A673 (cell line): ENCODE measurements at regions not wholly inside any gene's neighbourhood (a gene's known extent, or its start where the extent isn't known, plus 50 kb on each side); places are given as distances from the start of the nearest gene placed in this dataset.

Source experiments
- BruUV-seq: library from RNA; stranded (reverse); fragments of 400-500 nt; replicated peaks from 2 replicates; lab custom pipeline; 2021; lab: Mats Ljungman, UMichigan
- CTCF ChIA-PET: fragments of 300-600 bp; sonication (Branson Sonifier 250); formaldehyde crosslinking; loops from one replicate; lab custom pipeline; 2022; ENCODE audit warnings: antibody characterized with exemption; lab: Charles Lee
- POLR2A ChIA-PET: fragments of 300-600 bp; sonication (Branson Sonifier 250); formaldehyde crosslinking; loops from one replicate; lab custom pipeline; 2022; ENCODE audit warnings: antibody characterized with exemption; ENCODE audit not compliant: low non-redundant PET; lab: Charles Lee
- DNase-seq: peaks from one replicate; pipeline ENCODE4 v3.0.0-alpha.2; 2015; ENCODE audit warnings: low spot score
- H3K27ac ChIP-seq: fragments of 200-600 bp; sonication (generic); 2 replicates; pipeline ENCODE4 v1.5.1; 2016; ENCODE audit warnings: mixed run types, low read depth, mild to moderate bottlenecking, mixed read lengths, antibody characterized with exemption, low read length; ENCODE audit not compliant: poor library complexity, severe bottlenecking
- H3K27me3 ChIP-seq: fragments of 200-600 bp; sonication (generic); replicated peaks from 2 replicates; pipeline ENCODE4 v1.6.1; 2017; ENCODE audit warnings: mixed run types, low read depth, mild to moderate bottlenecking, mixed read lengths, antibody characterized with exemption, low read length; ENCODE audit not compliant: insufficient read depth, poor library complexity
- H3K36me3 ChIP-seq: fragments of 200-600 bp; sonication (generic); 2 replicates; pipeline ENCODE4 v1.6.1; 2016; ENCODE audit warnings: mixed run types, mild to moderate bottlenecking, mixed read lengths, antibody characterized with exemption, low read length; ENCODE audit not compliant: insufficient read depth, poor library complexity, severe bottlenecking
- H3K4me1 ChIP-seq: fragments of 200-600 bp; sonication (generic); 2 replicates; pipeline ENCODE4 v1.6.1; 2017; ENCODE audit warnings: mixed run types, mild to moderate bottlenecking, mixed read lengths, antibody characterized with exemption, low read length; ENCODE audit not compliant: insufficient read depth, poor library complexity, severe bottlenecking
- H3K4me3 ChIP-seq: fragments of 200-600 bp; sonication (generic); 2 replicates; pipeline ENCODE4 v1.5.1; 2016; ENCODE audit warnings: low read depth, mixed run types, mild to moderate bottlenecking, mixed read lengths, low read length; ENCODE audit not compliant: poor library complexity, severe bottlenecking
- H3K9me3 ChIP-seq: fragments of 200-600 bp; sonication (generic); 2 replicates; pipeline ENCODE4 v1.6.1; 2016; ENCODE audit warnings: mixed run types, low read depth, mild to moderate bottlenecking, mixed read lengths, antibody characterized with exemption, low read length; ENCODE audit not compliant: poor library complexity, severe bottlenecking
- EZH2 ChIP-seq: fragments of 200-600 bp; sonication (generic); IDR thresholded peaks from 2 replicates; pipeline ENCODE4 v1.6.1; 2017; ENCODE audit warnings: borderline replicate concordance, low read depth, mild to moderate bottlenecking, mixed read lengths, antibody characterized with exemption, low read length; ENCODE audit not compliant: poor library complexity, severe bottlenecking
- intact Hi-C: fragments of 100-400 bp; cut with micrococcal nuclease; formaldehyde crosslinking; loops from one replicate; pipeline ENCODE4 v1.10.0; 2022; ENCODE audit not compliant: unreplicated experiment
- TF ChIP-seq, protein P1 (sequence below): fragments of 300-800, 200-600 bp; sonication (generic); conservative IDR thresholded peaks from 2 replicates; pipeline ENCODE4 v1.5.1; 2017; ENCODE audit warnings: low read depth, mild to moderate bottlenecking, antibody characterized with exemption, low read length, moderate library complexity, mixed read lengths

DNA sequence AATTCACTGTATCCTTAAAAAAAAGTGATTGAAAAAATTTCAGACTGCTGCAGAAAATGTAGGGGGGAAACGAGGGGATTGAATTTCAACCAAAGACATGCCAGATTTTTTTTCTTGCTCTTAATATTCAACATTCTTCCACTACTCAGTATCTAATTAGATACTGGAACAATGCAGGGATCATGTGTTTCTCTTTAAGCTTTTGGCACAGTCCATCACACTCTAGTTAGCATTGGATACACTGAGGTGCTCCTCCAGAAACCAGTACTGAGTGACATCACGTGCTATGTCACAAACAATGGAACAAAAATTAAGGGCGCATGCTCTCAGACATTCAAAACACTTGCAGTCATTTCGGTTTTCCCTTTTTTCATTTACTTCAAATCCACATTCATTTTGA, 298.6 kb upstream of the PSMD7 start:
- DNase-seq: peak; percentile 2
- no peaks in the 10 kb centered on the region for H3K36me3 ChIP-seq
- intact Hi-C loops: no loop called here
- CTCF ChIA-PET: no interaction called here
- H3K27ac ChIP-seq: no peak overlapping the region
- peaks cover 4% of the 10 kb centered on the region for H3K27me3 ChIP-seq
- H3K4me3 ChIP-seq: no peak overlapping the region
- no TSS peak for BruUV-seq
- POLR2A ChIA-PET: no interaction called here
- no peak for TF ChIP-seq EZH2
- H3K9me3 ChIP-seq: no peaks in the 10 kb centered on the region
- no peaks in the 10 kb centered on the region for H3K4me1 ChIP-seq

DNA sequence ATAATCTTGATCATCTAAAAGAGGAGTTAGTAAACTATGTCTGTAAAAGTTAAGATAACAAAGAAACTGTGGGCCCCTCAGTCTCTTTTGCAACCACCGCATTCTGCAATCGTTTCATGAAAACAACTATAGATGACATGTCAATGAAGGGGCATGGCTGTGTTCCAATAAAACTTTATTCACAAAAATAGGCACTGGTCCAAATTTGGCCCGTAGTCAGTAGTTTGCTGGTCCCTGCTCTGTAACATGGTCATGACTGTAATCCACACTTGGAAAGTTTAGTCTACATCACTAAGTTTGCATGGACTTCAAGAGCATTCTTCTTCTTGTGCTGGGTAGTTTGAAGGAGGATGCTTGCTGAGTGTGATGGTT, 299.3 kb upstream of the PSMD7 start:
- Histone ChIP-seq H3K27me3 (peaks cover 10% of the 10 kb centered on the region), H3K4me1 (no peaks in the 10 kb centered on the region), H3K4me3 (no peak overlapping the region), H3K9me3 (no peaks in the 10 kb centered on the region), H3K36me3 (no peaks in the 10 kb centered on the region), H3K27ac (no peak overlapping the region)
- no TSS peak for BruUV-seq
- DNase-seq: no peak
- ChIA-PET CTCF (no interaction called here), POLR2A (no interaction called here)
- TF ChIP-seq, protein P1, sequence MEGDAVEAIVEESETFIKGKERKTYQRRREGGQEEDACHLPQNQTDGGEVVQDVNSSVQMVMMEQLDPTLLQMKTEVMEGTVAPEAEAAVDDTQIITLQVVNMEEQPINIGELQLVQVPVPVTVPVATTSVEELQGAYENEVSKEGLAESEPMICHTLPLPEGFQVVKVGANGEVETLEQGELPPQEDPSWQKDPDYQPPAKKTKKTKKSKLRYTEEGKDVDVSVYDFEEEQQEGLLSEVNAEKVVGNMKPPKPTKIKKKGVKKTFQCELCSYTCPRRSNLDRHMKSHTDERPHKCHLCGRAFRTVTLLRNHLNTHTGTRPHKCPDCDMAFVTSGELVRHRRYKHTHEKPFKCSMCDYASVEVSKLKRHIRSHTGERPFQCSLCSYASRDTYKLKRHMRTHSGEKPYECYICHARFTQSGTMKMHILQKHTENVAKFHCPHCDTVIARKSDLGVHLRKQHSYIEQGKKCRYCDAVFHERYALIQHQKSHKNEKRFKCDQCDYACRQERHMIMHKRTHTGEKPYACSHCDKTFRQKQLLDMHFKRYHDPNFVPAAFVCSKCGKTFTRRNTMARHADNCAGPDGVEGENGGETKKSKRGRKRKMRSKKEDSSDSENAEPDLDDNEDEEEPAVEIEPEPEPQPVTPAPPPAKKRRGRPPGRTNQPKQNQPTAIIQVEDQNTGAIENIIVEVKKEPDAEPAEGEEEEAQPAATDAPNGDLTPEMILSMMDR: no peak
- TF ChIP-seq EZH2: no peak
- intact Hi-C loops: no loop called here

DNA sequence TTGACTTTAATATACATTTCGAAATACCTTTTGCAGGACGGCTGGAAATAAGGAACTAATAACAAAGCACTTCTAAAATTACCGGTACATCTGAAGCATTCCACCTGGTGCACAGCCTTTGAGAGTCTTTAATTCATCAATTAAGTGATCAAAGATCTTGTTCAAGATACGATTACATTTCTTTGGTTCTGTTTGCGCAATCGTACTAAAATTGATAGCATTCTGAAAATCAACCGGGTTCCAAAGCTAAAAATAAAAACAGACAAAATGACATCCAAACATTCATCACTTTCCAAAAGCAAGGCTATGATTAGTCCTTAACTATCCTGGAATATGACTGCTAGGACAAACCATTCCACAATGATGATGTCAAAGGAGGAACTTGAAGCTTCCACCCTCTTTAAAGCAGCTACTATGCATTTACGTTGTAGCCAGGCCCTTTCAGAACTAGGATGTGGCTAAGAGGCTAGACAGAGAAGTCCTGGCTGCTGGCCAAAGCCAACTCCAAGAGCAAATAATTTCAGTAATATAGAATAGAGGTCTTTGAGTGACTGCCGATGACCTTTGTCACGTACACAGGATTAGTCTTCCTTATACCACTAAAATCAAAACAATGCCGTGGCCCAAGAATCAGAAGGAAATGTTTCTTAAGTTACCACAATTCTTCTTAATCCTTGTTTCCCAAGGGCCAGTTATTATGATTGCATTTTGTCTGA, 299.8 kb upstream of the PSMD7 start:
- no peak overlapping the region for H3K4me3 ChIP-seq
- BruUV-seq: no TSS peak
- POLR2A ChIA-PET: no interaction called here
- intact Hi-C loops: no loop called here
- no peak for DNase-seq
- CTCF ChIA-PET: no interaction called here
- H3K4me1 ChIP-seq: no peaks in the 10 kb centered on the region
- peaks cover 15% of the 10 kb centered on the region for H3K27me3 ChIP-seq
- TF ChIP-seq EZH2: no peak
- TF ChIP-seq, protein P1: no peak
- H3K27ac ChIP-seq: no peak overlapping the region
- H3K36me3 ChIP-seq: no peaks in the 10 kb centered on the region
- no peaks in the 10 kb centered on the region for H3K9me3 ChIP-seq

DNA sequence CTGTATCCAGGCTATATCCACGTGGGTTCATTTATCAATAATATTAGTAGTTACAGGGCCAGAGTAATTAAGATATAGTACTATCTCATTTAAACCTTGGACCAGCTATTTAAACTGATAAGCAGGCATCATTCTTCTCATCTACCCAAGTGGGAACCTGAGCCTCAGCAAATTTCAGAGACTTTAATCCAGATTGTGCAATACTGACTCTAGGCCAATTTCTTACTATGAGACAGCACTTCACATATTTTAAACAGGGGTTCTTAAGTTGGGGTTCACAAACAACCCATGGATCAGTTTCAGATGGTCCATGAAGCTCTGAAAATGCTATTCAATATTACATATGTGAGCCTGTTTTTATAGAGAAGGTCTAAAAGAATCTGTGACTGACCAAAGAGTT, 302.7 kb upstream of the PSMD7 start:
- no peak overlapping the region for H3K4me3 ChIP-seq
- TF ChIP-seq, protein P1: no peak
- TF ChIP-seq EZH2: no peak
- no peaks in the 10 kb centered on the region for H3K4me1 ChIP-seq
- no peaks in the 10 kb centered on the region for H3K9me3 ChIP-seq
- no peak overlapping the region for H3K27ac ChIP-seq
- no peaks in the 10 kb centered on the region for H3K36me3 ChIP-seq
- POLR2A ChIA-PET: no interaction called here
- intact Hi-C loops: no loop called here
- BruUV-seq: no TSS peak
- peaks cover 23% of the 10 kb centered on the region for H3K27me3 ChIP-seq
- DNase-seq: no peak
- CTCF ChIA-PET: no interaction called here
